ENCODE measurements at regions not wholly inside any gene's neighbourhood (a gene's known extent, or its start where the extent isn't known, plus 50 kb on each side); places are given as distances from the start of the nearest gene placed in this dataset.

DNA sequence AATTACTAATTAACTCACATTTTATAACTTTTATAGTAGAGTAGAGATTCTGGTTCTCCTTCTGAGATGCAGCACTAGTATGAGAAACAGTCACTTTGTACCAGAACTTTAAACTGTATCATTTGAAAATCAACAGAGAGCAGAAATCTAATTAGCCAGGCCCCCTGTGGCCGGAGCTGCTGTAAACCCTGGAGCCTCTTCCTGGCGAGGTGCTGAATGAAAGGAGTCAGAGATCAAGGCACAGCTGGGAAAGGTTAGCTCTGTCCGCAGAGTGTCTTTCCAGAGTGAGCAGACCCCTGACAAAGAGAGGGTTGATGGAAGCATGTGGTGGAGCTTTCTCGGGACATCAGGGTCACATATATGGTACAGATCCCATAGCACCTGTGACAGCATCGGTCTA lies 703.8 kb downstream of the RFPL4B start:
- no peaks in the 10 kb centered on the region for H3K27me3 ChIP-seq (ENCODE audit: control insufficient read depth, insufficient read depth, low read length)
- BruUV-seq (replicated peaks) = no TSS peak
- H3K4me1 ChIP-seq (ENCODE audit: control insufficient read depth, insufficient read depth, low read length) = no peaks in the 10 kb centered on the region
- DNase-seq (ENCODE audit: low read depth, low spot score) = no peak
- no peak for ATAC-seq
- no peaks in the 10 kb centered on the region for H3K9me3 ChIP-seq (ENCODE audit: control insufficient read depth, insufficient read depth, low read depth, low read length)
- H3K27ac ChIP-seq (ENCODE audit: low read length) = no peak overlapping the region
- no peak for TF ChIP-seq TCF7L2 (IDR thresholded peaks at IDR 0.05; ENCODE audit: low read depth, low read length)
- no peak for TF ChIP-seq POLR2AphosphoS5 (IDR thresholded peaks at IDR 0.05; ENCODE audit: low read depth, low read length)
- TF ChIP-seq, protein P1, sequence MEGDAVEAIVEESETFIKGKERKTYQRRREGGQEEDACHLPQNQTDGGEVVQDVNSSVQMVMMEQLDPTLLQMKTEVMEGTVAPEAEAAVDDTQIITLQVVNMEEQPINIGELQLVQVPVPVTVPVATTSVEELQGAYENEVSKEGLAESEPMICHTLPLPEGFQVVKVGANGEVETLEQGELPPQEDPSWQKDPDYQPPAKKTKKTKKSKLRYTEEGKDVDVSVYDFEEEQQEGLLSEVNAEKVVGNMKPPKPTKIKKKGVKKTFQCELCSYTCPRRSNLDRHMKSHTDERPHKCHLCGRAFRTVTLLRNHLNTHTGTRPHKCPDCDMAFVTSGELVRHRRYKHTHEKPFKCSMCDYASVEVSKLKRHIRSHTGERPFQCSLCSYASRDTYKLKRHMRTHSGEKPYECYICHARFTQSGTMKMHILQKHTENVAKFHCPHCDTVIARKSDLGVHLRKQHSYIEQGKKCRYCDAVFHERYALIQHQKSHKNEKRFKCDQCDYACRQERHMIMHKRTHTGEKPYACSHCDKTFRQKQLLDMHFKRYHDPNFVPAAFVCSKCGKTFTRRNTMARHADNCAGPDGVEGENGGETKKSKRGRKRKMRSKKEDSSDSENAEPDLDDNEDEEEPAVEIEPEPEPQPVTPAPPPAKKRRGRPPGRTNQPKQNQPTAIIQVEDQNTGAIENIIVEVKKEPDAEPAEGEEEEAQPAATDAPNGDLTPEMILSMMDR (IDR thresholded peaks at IDR 0.05) = no peak
- TF ChIP-seq SIN3A (IDR thresholded peaks at IDR 0.05; ENCODE audit: borderline replicate concordance, insufficient read depth, low read depth, low read length) = no peak
- TF ChIP-seq, protein P2, sequence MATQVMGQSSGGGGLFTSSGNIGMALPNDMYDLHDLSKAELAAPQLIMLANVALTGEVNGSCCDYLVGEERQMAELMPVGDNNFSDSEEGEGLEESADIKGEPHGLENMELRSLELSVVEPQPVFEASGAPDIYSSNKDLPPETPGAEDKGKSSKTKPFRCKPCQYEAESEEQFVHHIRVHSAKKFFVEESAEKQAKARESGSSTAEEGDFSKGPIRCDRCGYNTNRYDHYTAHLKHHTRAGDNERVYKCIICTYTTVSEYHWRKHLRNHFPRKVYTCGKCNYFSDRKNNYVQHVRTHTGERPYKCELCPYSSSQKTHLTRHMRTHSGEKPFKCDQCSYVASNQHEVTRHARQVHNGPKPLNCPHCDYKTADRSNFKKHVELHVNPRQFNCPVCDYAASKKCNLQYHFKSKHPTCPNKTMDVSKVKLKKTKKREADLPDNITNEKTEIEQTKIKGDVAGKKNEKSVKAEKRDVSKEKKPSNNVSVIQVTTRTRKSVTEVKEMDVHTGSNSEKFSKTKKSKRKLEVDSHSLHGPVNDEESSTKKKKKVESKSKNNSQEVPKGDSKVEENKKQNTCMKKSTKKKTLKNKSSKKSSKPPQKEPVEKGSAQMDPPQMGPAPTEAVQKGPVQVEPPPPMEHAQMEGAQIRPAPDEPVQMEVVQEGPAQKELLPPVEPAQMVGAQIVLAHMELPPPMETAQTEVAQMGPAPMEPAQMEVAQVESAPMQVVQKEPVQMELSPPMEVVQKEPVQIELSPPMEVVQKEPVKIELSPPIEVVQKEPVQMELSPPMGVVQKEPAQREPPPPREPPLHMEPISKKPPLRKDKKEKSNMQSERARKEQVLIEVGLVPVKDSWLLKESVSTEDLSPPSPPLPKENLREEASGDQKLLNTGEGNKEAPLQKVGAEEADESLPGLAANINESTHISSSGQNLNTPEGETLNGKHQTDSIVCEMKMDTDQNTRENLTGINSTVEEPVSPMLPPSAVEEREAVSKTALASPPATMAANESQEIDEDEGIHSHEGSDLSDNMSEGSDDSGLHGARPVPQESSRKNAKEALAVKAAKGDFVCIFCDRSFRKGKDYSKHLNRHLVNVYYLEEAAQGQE (IDR thresholded peaks at IDR 0.05; ENCODE audit: insufficient read depth in 1 of 2, low read depth in 2 of 2, low read length in 1 of 2) = no peak
- CTCF ChIA-PET = no interaction called here
- intact Hi-C loops (cut with micrococcal nuclease; ENCODE audit: unreplicated experiment) (no loop called here), in situ Hi-C loops (cut with HindIII; ENCODE audit: low pct_unique_long_range_greater_than_20kb, low sequenced_read_pairs) (no loop called here)
- no peaks in the 10 kb centered on the region for H3K36me3 ChIP-seq (ENCODE audit: control insufficient read depth, insufficient read depth, low read length)
- no peak overlapping the region for H3K4me3 ChIP-seq (ENCODE audit: low read depth in 2 of 2, low read length in 2 of 2)
- POLR2A ChIA-PET = no interaction called here

DNA sequence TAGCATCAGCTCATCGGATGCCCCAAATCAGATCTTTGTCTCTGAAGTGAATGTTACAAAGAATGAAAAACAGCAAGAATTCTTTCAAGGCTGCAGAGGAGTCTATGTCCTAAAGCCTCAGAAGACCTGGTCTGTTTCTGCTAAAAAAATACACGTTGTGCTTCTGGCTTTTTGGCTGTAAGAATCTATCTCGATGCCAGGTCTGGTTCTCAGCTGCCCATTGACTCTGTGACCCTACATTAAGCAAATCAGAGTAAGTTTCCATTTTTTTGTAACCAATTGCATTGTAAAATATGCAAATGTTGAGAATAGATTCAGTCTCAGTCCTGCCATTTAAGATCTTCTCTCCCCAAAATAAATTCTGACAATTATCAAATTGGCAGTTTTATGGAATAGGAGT lies 705.4 kb downstream of the RFPL4B start:
- in situ Hi-C loops (cut with HindIII; ENCODE audit: low pct_unique_long_range_greater_than_20kb, low sequenced_read_pairs) = no loop called here

More for the DNA sequence above, 705.4 kb downstream of the RFPL4B start:
- H3K36me3 ChIP-seq (ENCODE audit: control insufficient read depth, insufficient read depth, low read length) = no peaks in the 10 kb centered on the region
- no peaks in the 10 kb centered on the region for H3K9me3 ChIP-seq (ENCODE audit: control insufficient read depth, insufficient read depth, low read depth, low read length)
- CTCF ChIA-PET = no interaction called here
- POLR2A ChIA-PET = no interaction called here
- no peaks in the 10 kb centered on the region for H3K27me3 ChIP-seq (ENCODE audit: control insufficient read depth, insufficient read depth, low read length)
- ATAC-seq = no peak
- H3K27ac ChIP-seq (ENCODE audit: low read length) = no peak overlapping the region
- no peak for DNase-seq (ENCODE audit: low read depth, low spot score)
- intact Hi-C loops (cut with micrococcal nuclease; ENCODE audit: unreplicated experiment) = no loop called here
- TF ChIP-seq, protein P2 (IDR thresholded peaks at IDR 0.05; ENCODE audit: insufficient read depth in 1 of 2, low read depth in 2 of 2, low read length in 1 of 2) = no peak
- TF ChIP-seq POLR2AphosphoS5 (IDR thresholded peaks at IDR 0.05; ENCODE audit: low read depth, low read length) = no peak
- no peak for TF ChIP-seq SIN3A (IDR thresholded peaks at IDR 0.05; ENCODE audit: borderline replicate concordance, insufficient read depth, low read depth, low read length)
- TF ChIP-seq TCF7L2 (IDR thresholded peaks at IDR 0.05; ENCODE audit: low read depth, low read length) = no peak
- TF ChIP-seq, protein P1 (IDR thresholded peaks at IDR 0.05) = no peak
- BruUV-seq (replicated peaks) = no TSS peak
- H3K4me3 ChIP-seq (ENCODE audit: low read depth in 2 of 2, low read length in 2 of 2) = no peak overlapping the region
- H3K4me1 ChIP-seq (ENCODE audit: control insufficient read depth, insufficient read depth, low read length) = no peaks in the 10 kb centered on the region
